GM12878 (cell line): ENCODE measurements at regions not wholly inside any gene's neighbourhood (a gene's known extent, or its start where the extent isn't known, plus 50 kb on each side); places are given as distances from the start of the nearest gene placed in this dataset.
"Not testable (repeated sequence)": the region's sequence is repeated elsewhere in the genome, so short reads cannot be mapped to it uniquely, and the experiment has no call there.

ENCODE experiments used
- ATAC-seq: fragments of 200-7000 bp; cut with Tn5 transposase; 3 replicates; pipeline ENCODE4 v1.9.1; 2020; ENCODE audit warnings: mild to moderate bottlenecking, moderate library complexity
- BruUV-seq: library from RNA; stranded (reverse); fragments of 400-500 nt; replicated peaks from 2 replicates; lab custom pipeline; 2021; lab: Mats Ljungman, UMichigan
- CTCF ChIA-PET: fragments of 300-600 bp; sonication (Branson Sonifier 250); formaldehyde crosslinking; extraction: SDS; loops from one replicate; lab custom pipeline; 2021; ENCODE audit warnings: inconsistent platforms; lab: Yijun Ruan, JAX
- POLR2A ChIA-PET: fragments of 350-600 bp; formaldehyde crosslinking; extraction: SDS; loops from one replicate; lab custom pipeline; 2021; ENCODE audit warnings: inconsistent platforms; lab: Charles Lee
- RAD21 ChIA-PET: fragments of 300-600 bp; sonication (Branson Sonifier 250); formaldehyde crosslinking; loops from one replicate; lab custom pipeline; 2023; ENCODE audit warnings: antibody characterized with exemption; ENCODE audit not compliant: unreplicated experiment; lab: Charles Lee
- SMC1A ChIA-PET: fragments of 300-600 bp; sonication (Branson Sonifier 250); formaldehyde crosslinking; loops from one replicate; lab custom pipeline; 2023; ENCODE audit not compliant: unreplicated experiment, uncharacterized antibody; lab: Charles Lee
- DNase-seq: peaks from one replicate; pipeline ENCODE4 v3.0.0-alpha.2; 2011; ENCODE audit warnings: low read depth, low spot score
- FAIRE-seq: peaks from 3 replicates; lab custom pipeline; 2011; peaks lifted over from hg19 to GRCh38; lab: Jason Lieb, UNC
- H2AFZ ChIP-seq: 2 replicates; pipeline ENCODE4 v1.6.0; 2011; ENCODE audit warnings: low read depth, low read length, control low read depth; ENCODE audit not compliant: control insufficient read depth
- H3K27ac ChIP-seq: 2 replicates; pipeline ENCODE4 v1.5.1; 2011; ENCODE audit warnings: control low read depth; ENCODE audit not compliant: control insufficient read depth, insufficient read depth
- H3K27me3 ChIP-seq, 2 experiments: replicated peaks in 1 of 2; 2 replicates each; pipeline versions ENCODE4 v1.6.0 to v1.6.1; 2011; ENCODE audit warnings: low read length in 1 of 2; ENCODE audit not compliant: control insufficient read depth in 2 of 2, insufficient read depth in 2 of 2
- H3K36me3 ChIP-seq, 2 experiments: 2 replicates each; pipeline ENCODE4 v1.5.1; 2011; ENCODE audit warnings: low read length in 1 of 2; ENCODE audit not compliant: control insufficient read depth in 2 of 2, insufficient read depth in 2 of 2
- H3K4me1 ChIP-seq: 2 replicates; pipeline ENCODE4 v1.6.1; 2011; ENCODE audit warnings: mild to moderate bottlenecking, low read length, moderate library complexity, mixed read lengths; ENCODE audit not compliant: control insufficient read depth, insufficient read depth
- H3K4me2 ChIP-seq: 2 replicates; pipeline ENCODE4 v1.6.0; 2011; ENCODE audit warnings: control low read depth; ENCODE audit not compliant: control insufficient read depth, insufficient read depth
- H3K4me3 ChIP-seq: fragments of 200-600 bp; sonication (generic); 2 replicates; pipeline ENCODE4 v1.5.1; 2016
- H3K79me2 ChIP-seq: 2 replicates; pipeline ENCODE4 v1.6.0; 2011; ENCODE audit warnings: low read length; ENCODE audit not compliant: control insufficient read depth, insufficient read depth
- H3K9ac ChIP-seq: 2 replicates; pipeline ENCODE4 v1.8.0; 2011; ENCODE audit warnings: low read length, control low read depth, mixed read lengths; ENCODE audit not compliant: control insufficient read depth, insufficient read depth
- H3K9me3 ChIP-seq: replicated peaks from 3 replicates; pipeline ENCODE4 v1.5.1; 2011; ENCODE audit warnings: mild to moderate bottlenecking, low read length; ENCODE audit not compliant: control insufficient read depth, insufficient read depth
- H4K20me1 ChIP-seq: 2 replicates; pipeline ENCODE4 v1.6.0; 2011; ENCODE audit not compliant: control insufficient read depth, insufficient read depth
- CTCF ChIP-seq, 3 experiments: IDR thresholded peaks in 2 of 3; conservative IDR thresholded peaks in 1 of 3; 2 replicates each; pipeline ENCODE4 v1.5.1; 2011; ENCODE audit warnings: low read depth in 3 of 3, low read length in 3 of 3, mild to moderate bottlenecking in 3 of 3, control low read depth in 2 of 3, moderate library complexity in 2 of 3, inconsistent platforms in 1 of 3, mixed read lengths in 1 of 3; ENCODE audit not compliant: control insufficient read depth in 2 of 3, insufficient read depth in 1 of 3; ENCODE audit errors: extremely low read depth in 1 of 3
- GATAD2B ChIP-seq: fragments of 450-650 bp; conservative IDR thresholded peaks from 2 replicates; pipeline ENCODE4 v1.6.1; 2017; ENCODE audit warnings: low read depth, mild to moderate bottlenecking, moderate library complexity
- IKZF2 ChIP-seq, 2 experiments: fragments of 450-650 bp; IDR thresholded peaks; 2 replicates each; pipeline ENCODE4 v1.6.1; 2017; ENCODE audit warnings: mild to moderate bottlenecking in 2 of 2, moderate library complexity in 2 of 2
- MYC ChIP-seq: IDR thresholded peaks from 2 replicates; pipeline ENCODE4 v1.6.1; 2011; ENCODE audit warnings: mild to moderate bottlenecking, low read length, moderate library complexity, inconsistent platforms; ENCODE audit not compliant: insufficient read depth, insufficient replicate concordance, insufficient read length, severe bottlenecking
- NR2C1 ChIP-seq: fragments of 450-650 bp; IDR thresholded peaks from 2 replicates; pipeline ENCODE4 v1.6.1; 2017; ENCODE audit warnings: antibody characterized with exemption, mild to moderate bottlenecking, moderate library complexity
- ZNF384 ChIP-seq: IDR thresholded peaks from 2 replicates; pipeline ENCODE4 v1.6.1; 2012; ENCODE audit warnings: low read depth, mild to moderate bottlenecking, low read length, improper control_type of control experiment, borderline replicate concordance
- WGBS: methylation state at CpG from one replicate; pipeline ENCODE4 v1.1.6; 2016; ENCODE audit warnings: low lambda C conversion rate; ENCODE audit not compliant: insufficient replicate concordance, insufficient coverage; ENCODE audit errors: missing lambda C conversion rate; 5-methylcytosine and 5-hydroxymethylcytosine counted together
- in situ Hi-C: fragments of 300-500 bp; cut with MboI; formaldehyde crosslinking; loops from 9 replicates; pipeline ENCODE4 v1.14.3; 2018; ENCODE audit warnings: mixed read lengths
- intact Hi-C: fragments of 100-400 bp; cut with micrococcal nuclease; formaldehyde crosslinking; loops from one replicate; pipeline ENCODE4 v1.14.2; 2022; ENCODE audit not compliant: unreplicated experiment
- TF ChIP-seq, protein P1 (sequence below): fragments of 450-650 bp; formaldehyde crosslinking; IDR thresholded peaks from 2 replicates; pipeline ENCODE4 v1.4.0; 2022; ENCODE audit warnings: mild to moderate bottlenecking, moderate library complexity

GRCh38 chr2:163016882-163017281 lies 178.3 kb upstream of the KCNH7 start:
- H3K36me3 ChIP-seq, in situ Hi-C loops, H3K79me2 ChIP-seq, POLR2A ChIA-PET, H2AFZ ChIP-seq, SMC1A ChIA-PET, H3K9ac ChIP-seq, H3K4me3 ChIP-seq, ATAC-seq, CTCF ChIA-PET, H3K9me3 ChIP-seq, BruUV-seq, RAD21 ChIA-PET, DNase-seq, H3K27ac ChIP-seq, H4K20me1 ChIP-seq, H3K27me3 ChIP-seq, intact Hi-C loops, H3K4me2 ChIP-seq, FAIRE-seq, H3K4me1 ChIP-seq: not testable (repeated sequence)
- WGBS, result 23% methylated on average over 5 of the region's 5 CpGs

DNA sequence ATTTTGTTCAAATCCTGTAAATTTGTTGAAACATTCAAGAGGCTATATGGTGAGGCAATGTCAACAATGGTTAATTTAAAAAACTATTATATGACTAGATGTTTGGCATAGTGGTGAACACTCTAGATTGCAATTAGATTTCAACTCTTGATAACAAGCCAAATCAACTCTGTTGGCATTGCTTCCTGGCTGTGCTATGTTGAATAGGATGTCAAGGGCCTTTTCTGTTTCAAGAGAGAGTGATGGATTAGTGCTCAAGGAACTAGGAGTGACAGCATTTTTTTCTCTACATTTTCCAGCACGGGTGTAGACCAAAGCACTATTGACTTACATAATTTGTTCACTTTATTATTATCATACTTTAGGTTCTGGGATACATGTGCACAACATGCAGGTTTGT lies 172.4 kb upstream of the KCNH7 start:
- no TSS peak for BruUV-seq
- Histone ChIP-seq H3K9me3 (no peaks in the 10 kb centered on the region), H3K79me2 (no peaks in the 10 kb centered on the region), H3K27me3 (no peaks in the 10 kb centered on the region), H3K27ac (no peak overlapping the region), H3K9ac (no peak overlapping the region), H4K20me1 (no peaks in the 10 kb centered on the region), H3K36me3 (no peaks in the 10 kb centered on the region), H3K4me2 (no peak overlapping the region), H3K4me3 (no peak overlapping the region), H3K4me1 (no peaks in the 10 kb centered on the region), H2AFZ (no peak overlapping the region)
- TF ChIP-seq IKZF2 (IDR thresholded peaks at IDR 0.05), result no peak
- no peak for TF ChIP-seq CTCF (IDR thresholded peaks at IDR 0.05 in 2 of 3, conservative IDR thresholded peaks at IDR 0.05 in 1 of 3; ENCODE audit: control insufficient read depth in 2 of 3, extremely low read depth in 1 of 3, insufficient read depth in 1 of 3, low read depth in 3 of 3, low read length in 3 of 3)
- TF ChIP-seq, protein P1, sequence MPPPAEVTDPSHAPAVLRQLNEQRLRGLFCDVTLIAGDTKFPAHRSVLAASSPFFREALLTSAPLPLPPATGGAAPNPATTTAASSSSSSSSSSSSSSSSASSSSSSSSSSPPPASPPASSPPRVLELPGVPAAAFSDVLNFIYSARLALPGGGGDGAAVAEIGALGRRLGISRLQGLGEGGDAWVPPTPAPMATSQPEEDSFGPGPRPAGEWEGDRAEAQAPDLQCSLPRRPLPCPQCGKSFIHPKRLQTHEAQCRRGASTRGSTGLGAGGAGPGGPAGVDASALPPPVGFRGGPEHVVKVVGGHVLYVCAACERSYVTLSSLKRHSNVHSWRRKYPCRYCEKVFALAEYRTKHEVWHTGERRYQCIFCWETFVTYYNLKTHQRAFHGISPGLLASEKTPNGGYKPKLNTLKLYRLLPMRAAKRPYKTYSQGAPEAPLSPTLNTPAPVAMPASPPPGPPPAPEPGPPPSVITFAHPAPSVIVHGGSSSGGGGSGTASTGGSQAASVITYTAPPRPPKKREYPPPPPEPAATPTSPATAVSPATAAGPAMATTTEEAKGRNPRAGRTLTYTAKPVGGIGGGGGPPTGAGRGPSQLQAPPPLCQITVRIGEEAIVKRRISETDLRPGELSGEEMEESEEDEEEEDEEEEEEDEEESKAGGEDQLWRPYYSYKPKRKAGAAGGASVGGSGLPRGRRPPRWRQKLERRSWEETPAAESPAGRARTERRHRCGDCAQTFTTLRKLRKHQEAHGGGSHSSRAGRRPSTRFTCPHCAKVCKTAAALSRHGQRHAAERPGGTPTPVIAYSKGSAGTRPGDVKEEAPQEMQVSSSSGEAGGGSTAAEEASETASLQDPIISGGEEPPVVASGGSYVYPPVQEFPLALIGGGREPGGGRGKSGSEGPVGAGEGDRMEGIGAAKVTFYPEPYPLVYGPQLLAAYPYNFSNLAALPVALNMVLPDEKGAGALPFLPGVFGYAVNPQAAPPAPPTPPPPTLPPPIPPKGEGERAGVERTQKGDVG, result no peak
- no peak for TF ChIP-seq MYC
- TF ChIP-seq NR2C1, result no peak
- TF ChIP-seq ZNF384, result no peak
- no peak for TF ChIP-seq GATAD2B
- FAIRE-seq (no peak), ATAC-seq (no peak), DNase-seq (no peak)
- in situ Hi-C loops, result no loop called here
- ChIA-PET CTCF (no interaction called here), SMC1A (no interaction called here), RAD21 (no interaction called here), POLR2A (no interaction called here)
- WGBS, result 0% methylated on average over 1 of the region's 1 CpG
- intact Hi-C loops, result no loop called here
